ENCODE measurements at regions not wholly inside any gene's neighbourhood (a gene's known extent, or its start where the extent isn't known, plus 50 kb on each side); places are given as distances from the start of the nearest gene placed in this dataset.

GRCh38 chr12:46493150-46493833 lies 120.7 kb upstream of the SLC38A2 start:
- Histone ChIP-seq H3K4me1 (replicated peaks in 1 of 4; ENCODE audit: control insufficient read depth in 3 of 4, insufficient read depth in 4 of 4, low read length in 3 of 4) (peaks cover 0 to 9% (median 2%) of the 10 kb centered on the region in 4 experiments; a peak in 3 of 7 replicates), H2AK5ac (ENCODE audit: low read depth, low read length) (no peak overlapping the region), H3K14ac (ENCODE audit: insufficient read length) (no peak overlapping the region), H3K18ac (ENCODE audit: extremely low read depth, low read length) (no peak overlapping the region), H3K4me2 (ENCODE audit: insufficient read depth in 1 of 2, low read depth in 2 of 2, low read length in 2 of 2) (no peak overlapping the region), H3K56ac (replicated peaks; ENCODE audit: insufficient read length, low read depth, low read length) (no peak overlapping the region), H3K79me2 (ENCODE audit: control insufficient read depth in 1 of 2, insufficient read depth in 2 of 2, low read length in 2 of 2) (no peaks in the 10 kb centered on the region), H4K5ac (ENCODE audit: insufficient read length, low read depth, low read length) (peak overlapping the region; percentile 15), H3K23me2 (ENCODE audit: low read depth, low read length) (no peaks in the 10 kb centered on the region), H3K27ac (ENCODE audit: low read depth, low read length) (no peak overlapping the region), H4K8ac (ENCODE audit: extremely low read depth, insufficient read depth, low read length) (no peak overlapping the region), H2BK120ac (replicated peaks; ENCODE audit: low read depth, low read length) (peak overlapping the region; percentile 82), H2BK15ac (ENCODE audit: low read length) (no peak overlapping the region), H3K23ac (ENCODE audit: insufficient read length) (no peak overlapping the region), H2BK20ac (ENCODE audit: low read length) (no peak overlapping the region), H3K36me3 (ENCODE audit: control insufficient read depth in 2 of 4, insufficient read depth in 4 of 4, low read length in 3 of 4) (no peaks in the 10 kb centered on the region), H3K9ac (replicated peaks in 1 of 4; ENCODE audit: extremely low read depth in 1 of 4, low read depth in 3 of 4, low read length in 3 of 4) (no peak overlapping the region), H2BK12ac (ENCODE audit: low read depth, low read length) (peak overlapping the region; percentile 46; the same call in 1 of the 2 replicates), H3K4me3 (ENCODE audit: extremely low read depth in 1 of 4, insufficient read depth in 2 of 4, low read depth in 3 of 4, low read length in 4 of 4) (no peak overlapping the region), H3K79me1 (ENCODE audit: low read depth, low read length) (no peaks in the 10 kb centered on the region), H3K4ac (replicated peaks; ENCODE audit: insufficient read length, low read depth, low read length) (no peak overlapping the region), H2AFZ (ENCODE audit: low read length) (no peak overlapping the region), H2BK5ac (ENCODE audit: low read depth, low read length) (peak overlapping the region; percentile 26; the same call in 1 of the 2 replicates), H4K20me1 (replicated peaks in 1 of 2; ENCODE audit: control insufficient read depth in 1 of 2, insufficient read depth in 2 of 2, low read length in 2 of 2) (no peaks in the 10 kb centered on the region), H3K9me3 (ENCODE audit: insufficient read depth in 2 of 2, low read depth in 1 of 2, low read length in 1 of 2) (no peaks in the 10 kb centered on the region), H4K91ac (replicated peaks; ENCODE audit: insufficient read length, low read length) (peak overlapping the region; percentile 19), H3K27me3 (replicated peaks in 1 of 4; ENCODE audit: control insufficient read depth in 3 of 4, extremely low read depth in 1 of 4, insufficient read depth in 3 of 4, low read length in 3 of 4) (no peaks in the 10 kb centered on the region)
- DNase-seq (ENCODE audit: low read depth in 1 of 2, low spot score in 2 of 2) (no peak), FAIRE-seq (peak; percentile 55)
- ChIA-PET POLR2A (ENCODE audit: partially characterized antibody) (interaction anchor here (1.0 to 1.5 kb wide), 2 partner anchors 9 to 23 kb away, joined by 3 to 7 read pairs; no protein-coding TSS in a partner anchor), CTCF (ENCODE audit: partially characterized antibody) (interaction anchor here (1.3 kb wide), 1 partner anchor 9 kb away, joined by 3 read pairs; no protein-coding TSS in a partner anchor)
- WGBS, 2 experiments (ENCODE audit: extremely low coverage in 1 of 2, insufficient coverage in 1 of 2, insufficient read length in 1 of 2, insufficient replicate concordance in 2 of 2, low coverage in 1 of 2, low lambda C conversion rate in 2 of 2, missing lambda C conversion rate in 1 of 2): 94% methylated on average over 5 of the region's 5 CpGs; no CpG with 5 or more reads in 1 of the 2 experiments
- TF ChIP-seq CEBPB (IDR thresholded peaks at IDR 0.05; ENCODE audit: low read depth, low read length) (no peak), HDAC6 (IDR thresholded peaks at IDR 0.05; ENCODE audit: low read depth, low read length) (no peak), CTCF (IDR thresholded peaks at IDR 0.05; ENCODE audit: control extremely low read depth in 1 of 3, insufficient read depth in 1 of 3, low read depth in 1 of 3, low read length in 3 of 3) (no peak), SIX5 (IDR thresholded peaks at IDR 0.05; ENCODE audit: low read depth, low read length) (no peak), SIRT6 (IDR thresholded peaks at IDR 0.05; ENCODE audit: low read length) (no peak), KDM5A (IDR thresholded peaks at IDR 0.05; ENCODE audit: low read length) (no peak), RBBP5 (IDR thresholded peaks at IDR 0.05; ENCODE audit: borderline replicate concordance, low read depth, low read length) (no peak), ATF2 (IDR thresholded peaks at IDR 0.05; ENCODE audit: low read length) (no peak), BCL11A (IDR thresholded peaks at IDR 0.05; ENCODE audit: low read depth in 2 of 2, low read length in 2 of 2) (no peak)
